NT2/D1 (cell line): ENCODE measurements at regions not wholly inside any gene's neighbourhood (a gene's known extent, or its start where the extent isn't known, plus 50 kb on each side); places are given as distances from the start of the nearest gene placed in this dataset.

Experiments used
- SUZ12 ChIP-seq: IDR thresholded peaks from 2 replicates; pipeline ENCODE4 v1.6.1; 2011; ENCODE audit not compliant: insufficient read length, insufficient read depth; ENCODE audit errors: extremely low read depth
- YY1 ChIP-seq: IDR thresholded peaks from 2 replicates; pipeline ENCODE4 v1.6.1; 2011; ENCODE audit not compliant: insufficient read length, insufficient read depth
- ZNF274 ChIP-seq: IDR thresholded peaks from 2 replicates; pipeline ENCODE4 v1.6.1; 2011; ENCODE audit warnings: mild to moderate bottlenecking, low read depth, low read length

- TF ChIP-seq YY1: no peak
- TF ChIP-seq ZNF274: no peak
- no peak for TF ChIP-seq SUZ12
These were observed 87.7 kb upstream of the DDX18 start for GRCh38 chr2:117726747-117727146.
